IgD-negative memory B cell (primary cell): ENCODE measurements at regions not wholly inside any gene's neighbourhood (a gene's known extent, or its start where the extent isn't known, plus 50 kb on each side); places are given as distances from the start of the nearest gene placed in this dataset.
A peak's percentile ranks its signal among the peaks of the same experiment; 100 is the strongest.

Source experiments
- H3K27ac Mint-ChIP-seq, 3 donors: one replicate each; pipeline ENCODE4 v1.8.0; 2020 to 2022; ENCODE audit warnings: mild to moderate bottlenecking in 3 of 3, mixed read lengths in 3 of 3, moderate library complexity in 1 of 3
- H3K27me3 Mint-ChIP-seq: one replicate; pipeline ENCODE4 v1.8.0; 2021; ENCODE audit warnings: mixed read lengths
- H3K36me3 Mint-ChIP-seq: one replicate; pipeline ENCODE4 v1.8.0; 2020; ENCODE audit warnings: mild to moderate bottlenecking, mixed read lengths
- H3K4me1 Mint-ChIP-seq, 3 donors: one replicate each; pipeline ENCODE4 v1.8.0; 2020 to 2022; ENCODE audit warnings: mixed read lengths in 3 of 3, mild to moderate bottlenecking in 1 of 3
- H3K4me3 Mint-ChIP-seq, 4 donors: one replicate each; pipeline ENCODE4 v1.8.0; 2020 to 2022; ENCODE audit warnings: mild to moderate bottlenecking in 4 of 4, mixed read lengths in 4 of 4, moderate library complexity in 3 of 4
- H3K9me3 Mint-ChIP-seq, 3 donors: one replicate each; pipeline ENCODE4 v1.8.0; 2020 to 2021; ENCODE audit warnings: mixed read lengths in 3 of 3, mild to moderate bottlenecking in 1 of 3

DNA sequence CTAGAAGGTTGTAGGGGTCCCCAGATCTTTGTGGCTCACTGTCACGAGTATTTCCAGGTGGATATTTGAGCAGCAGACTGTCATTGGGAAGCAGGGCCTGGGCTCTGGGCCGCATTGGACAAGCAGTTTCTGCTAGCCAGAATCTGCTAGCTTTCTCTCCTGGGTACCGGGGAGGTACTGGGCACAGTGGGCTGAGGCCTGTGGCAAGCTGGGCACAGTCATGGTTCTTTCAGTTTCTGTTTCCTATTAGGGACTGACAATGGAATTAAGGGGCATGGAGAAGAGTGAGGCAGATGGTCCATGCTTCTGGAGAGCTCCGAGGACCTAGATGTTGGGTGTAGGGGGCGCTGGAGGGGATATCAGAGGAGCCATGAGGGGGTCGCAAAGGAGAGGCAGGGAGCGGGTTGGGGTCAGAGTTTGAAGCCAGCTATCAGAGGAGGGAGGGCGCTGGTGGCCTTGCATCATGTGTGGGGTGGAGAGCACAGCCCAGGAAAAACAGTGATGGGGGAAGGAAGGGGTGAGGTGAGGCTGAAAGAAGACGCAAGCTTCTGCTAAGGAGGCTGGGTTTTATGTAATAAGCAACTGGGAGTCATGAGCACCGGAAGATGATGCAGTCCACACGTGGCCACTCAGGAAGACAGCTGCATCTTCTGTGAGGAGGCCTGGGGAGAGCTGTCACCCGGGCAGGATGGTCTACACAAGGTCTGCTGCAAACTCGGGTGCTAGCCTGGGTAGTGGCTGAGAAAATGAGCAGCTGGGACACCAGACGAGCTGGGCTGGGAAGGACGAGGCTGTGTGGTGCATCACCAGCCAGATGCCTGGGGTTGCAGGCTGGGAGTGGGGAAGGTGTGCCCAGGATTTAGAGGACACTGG is 72.7 kb downstream of the IER5 start:
- peaks cover 0 to 12% (median 6%) of the 10 kb centered on the region in 3 donors for H3K4me1 Mint-ChIP-seq
- peaks cover 4 to 19% (median 13%) of the 10 kb centered on the region in 3 donors for H3K9me3 Mint-ChIP-seq
- peak overlapping the region in 2 of 3 donors; percentile 32 to 46 for H3K27ac Mint-ChIP-seq
- peak overlapping the region in 1 of 4 donors; percentile 50 for H3K4me3 Mint-ChIP-seq
- no peaks in the 10 kb centered on the region for H3K36me3 Mint-ChIP-seq
- H3K27me3 Mint-ChIP-seq: peaks cover 2% of the 10 kb centered on the region

DNA sequence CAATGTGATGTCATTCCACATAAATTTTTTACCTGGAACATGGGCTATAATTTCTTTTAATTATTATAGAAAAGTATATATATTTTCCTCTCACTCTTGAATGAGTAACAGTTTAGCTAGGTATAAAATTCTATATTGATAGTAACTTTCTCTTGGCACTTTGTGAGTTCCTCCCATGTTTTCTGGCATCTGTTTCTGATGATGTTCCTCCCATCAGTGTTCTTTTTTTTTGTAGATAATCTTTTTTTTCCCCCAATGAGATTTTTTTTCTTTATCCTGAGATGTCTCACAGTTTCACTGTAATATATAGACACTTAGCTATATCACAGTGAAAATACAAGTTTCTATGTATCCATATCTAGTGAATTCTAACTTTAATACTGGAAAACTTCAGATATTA is 75.2 kb downstream of the IER5 start:
- Mint-ChIP-seq H3K4me3 (no peak overlapping the region), H3K4me1 (peaks cover 0 to 15% (median 9%) of the 10 kb centered on the region in 3 donors), H3K27me3 (no peaks in the 10 kb centered on the region), H3K9me3 (peaks cover 4 to 19% (median 13%) of the 10 kb centered on the region in 3 donors), H3K27ac (no peak overlapping the region), H3K36me3 (no peaks in the 10 kb centered on the region)

- H3K4me3 Mint-ChIP-seq: no peak overlapping the region
- H3K27ac Mint-ChIP-seq: no peak overlapping the region
- H3K36me3 Mint-ChIP-seq: no peaks in the 10 kb centered on the region
- no peaks in the 10 kb centered on the region for H3K27me3 Mint-ChIP-seq
- peaks cover 4 to 19% (median 13%) of the 10 kb centered on the region in 3 donors for H3K9me3 Mint-ChIP-seq
- H3K4me1 Mint-ChIP-seq: peaks cover 0 to 4% (median 3%) of the 10 kb centered on the region in 3 donors
Measured at GRCh38 chr1:181166377-181167196, 78.1 kb downstream of the IER5 start.

DNA sequence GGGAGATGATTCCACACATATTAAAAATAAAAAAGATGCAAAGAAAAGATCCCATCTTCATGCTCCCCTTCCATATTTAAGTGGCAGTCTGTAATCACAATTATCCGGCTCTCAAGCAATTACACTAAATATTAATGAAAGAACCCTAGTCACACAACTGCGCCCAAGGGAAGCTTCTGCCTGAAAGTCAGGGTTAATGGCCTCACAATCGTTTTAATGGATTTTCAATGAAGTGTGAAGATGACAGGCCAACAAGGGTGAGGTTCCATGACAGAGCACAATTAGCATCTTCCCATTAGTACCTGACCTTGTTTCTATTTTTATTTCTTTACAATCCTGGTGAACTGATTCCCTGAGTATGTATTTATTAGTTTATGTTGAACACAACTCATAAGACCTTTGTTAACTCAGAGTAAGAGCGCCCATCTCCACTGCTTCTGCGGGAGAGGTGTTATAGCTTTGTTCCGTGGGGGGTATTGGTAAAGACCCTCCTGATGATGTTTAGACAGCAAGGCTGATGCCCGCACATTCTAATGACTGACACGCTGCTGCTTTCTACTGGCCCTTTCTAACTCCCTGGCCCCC is 80.9 kb downstream of the IER5 start:
- no peak overlapping the region for H3K27ac Mint-ChIP-seq
- peaks cover 2 to 11% (median 3%) of the 10 kb centered on the region in 3 donors for H3K9me3 Mint-ChIP-seq
- no peak overlapping the region for H3K4me3 Mint-ChIP-seq
- H3K27me3 Mint-ChIP-seq: peaks cover 3% of the 10 kb centered on the region
- H3K4me1 Mint-ChIP-seq: peaks cover 0 to 4% (median 3%) of the 10 kb centered on the region in 3 donors
- H3K36me3 Mint-ChIP-seq: peaks cover 2% of the 10 kb centered on the region

DNA sequence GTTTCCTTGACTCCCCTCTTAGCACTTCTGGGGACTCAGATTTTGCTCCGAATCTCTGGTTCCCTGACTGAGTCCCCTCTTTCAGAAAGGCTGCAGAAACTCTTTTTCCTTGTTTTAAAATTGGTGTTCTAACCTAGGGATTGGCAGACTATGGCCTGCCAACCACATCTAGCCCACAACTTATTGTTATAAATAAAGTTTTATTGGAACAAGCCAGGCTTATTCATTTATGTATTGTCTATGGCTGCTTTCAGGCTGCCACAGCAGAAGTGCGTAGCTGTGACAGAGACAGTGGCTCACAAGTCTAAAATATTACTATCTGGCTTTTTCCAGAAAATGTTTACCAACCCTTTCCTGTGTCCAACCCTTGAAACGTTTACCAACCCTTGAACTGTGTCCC is 81.7 kb downstream of the IER5 start:
- peaks cover 2% of the 10 kb centered on the region for H3K36me3 Mint-ChIP-seq
- H3K4me1 Mint-ChIP-seq: peaks cover 0 to 4% (median 3%) of the 10 kb centered on the region in 3 donors
- H3K27me3 Mint-ChIP-seq: peaks cover 3% of the 10 kb centered on the region
- no peak overlapping the region for H3K4me3 Mint-ChIP-seq
- H3K27ac Mint-ChIP-seq: no peak overlapping the region
- H3K9me3 Mint-ChIP-seq: peaks cover 1 to 7% (median 2%) of the 10 kb centered on the region in 3 donors

DNA sequence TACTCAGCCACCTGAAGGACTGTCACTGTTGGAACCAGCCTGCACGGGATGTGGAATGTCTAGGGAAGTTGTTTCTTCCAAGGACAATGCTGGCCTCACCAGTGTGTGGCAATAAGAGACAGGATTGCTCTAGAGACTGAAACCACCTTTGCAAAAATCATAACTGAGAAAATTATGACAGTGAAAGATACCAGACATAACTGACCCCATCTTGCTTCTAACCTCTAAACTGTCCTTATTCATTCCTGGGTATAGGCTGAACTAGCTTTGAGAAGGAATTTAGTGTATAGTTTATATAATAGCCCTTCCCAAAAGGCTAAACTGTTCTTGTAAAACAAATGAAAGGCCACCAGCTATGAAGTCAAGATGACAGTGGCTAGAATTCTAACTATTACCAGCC is 83.6 kb downstream of the IER5 start:
- peaks cover 8% of the 10 kb centered on the region for H3K27me3 Mint-ChIP-seq
- peaks cover 2% of the 10 kb centered on the region for H3K36me3 Mint-ChIP-seq
- H3K9me3 Mint-ChIP-seq: peaks cover 0 to 7% (median 1%) of the 10 kb centered on the region in 3 donors
- H3K4me1 Mint-ChIP-seq: no peaks in the 10 kb centered on the region
- no peak overlapping the region for H3K4me3 Mint-ChIP-seq
- H3K27ac Mint-ChIP-seq: no peak overlapping the region

GRCh38 chr1:181173761-181174447 is 85.4 kb downstream of the IER5 start:
- Mint-ChIP-seq H3K27ac (no peak overlapping the region), H3K27me3 (peaks cover 8% of the 10 kb centered on the region)

GRCh38 chr1:181174861-181175260 is 86.4 kb downstream of the IER5 start:
- Mint-ChIP-seq H3K27ac (no peak overlapping the region), H3K36me3 (peaks cover 2% of the 10 kb centered on the region), H3K4me3 (no peak overlapping the region), H3K9me3 (peaks cover 0 to 7% (median 1%) of the 10 kb centered on the region in 3 donors), H3K4me1 (peaks cover 0 to 2% (median 0%) of the 10 kb centered on the region in 3 donors), H3K27me3 (peaks cover 9% of the 10 kb centered on the region)

More at GRCh38 chr1:181173761-181174447, 85.4 kb downstream of the IER5 start:
- H3K9me3 Mint-ChIP-seq: peaks cover 0 to 7% (median 1%) of the 10 kb centered on the region in 3 donors
- H3K36me3 Mint-ChIP-seq: peaks cover 2% of the 10 kb centered on the region
- H3K4me3 Mint-ChIP-seq: peak overlapping the region in 1 of 4 donors; percentile 3
- H3K4me1 Mint-ChIP-seq: no peaks in the 10 kb centered on the region

DNA sequence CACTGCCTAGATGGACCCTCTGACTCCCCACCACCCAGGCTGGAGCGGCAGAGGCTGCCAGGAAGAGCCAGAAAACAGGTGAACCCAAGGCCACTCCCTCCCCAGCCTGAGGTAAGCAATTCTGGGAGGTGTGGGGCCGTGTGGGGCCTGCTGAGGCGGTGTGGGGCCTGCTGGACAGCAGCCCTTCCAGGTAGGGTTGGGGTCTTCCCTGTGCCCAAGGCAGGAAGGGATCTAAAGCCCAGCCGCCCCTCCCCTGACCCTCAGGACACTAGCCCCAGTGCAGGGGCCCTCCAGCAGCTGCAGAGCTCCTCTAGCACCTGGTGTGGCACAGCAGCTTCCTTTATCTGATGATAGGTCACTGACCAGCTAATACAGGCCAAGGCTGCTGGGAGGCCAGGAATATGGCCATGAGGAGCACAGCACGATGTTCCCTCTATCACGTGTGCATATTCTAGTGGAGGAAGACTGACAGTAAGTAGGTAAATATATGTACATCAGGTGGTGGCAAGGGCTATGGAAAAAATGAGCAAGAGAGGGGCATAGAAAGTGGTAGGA is 86.9 kb downstream of the IER5 start:
- H3K9me3 Mint-ChIP-seq: peaks cover 0 to 7% (median 1%) of the 10 kb centered on the region in 3 donors
- H3K27ac Mint-ChIP-seq: no peak overlapping the region
- H3K27me3 Mint-ChIP-seq: peaks cover 12% of the 10 kb centered on the region
- H3K4me3 Mint-ChIP-seq: no peak overlapping the region
- peaks cover 2% of the 10 kb centered on the region for H3K36me3 Mint-ChIP-seq
- peaks cover 0 to 2% (median 0%) of the 10 kb centered on the region in 3 donors for H3K4me1 Mint-ChIP-seq

- no peak overlapping the region for H3K4me3 Mint-ChIP-seq
- H3K36me3 Mint-ChIP-seq: peaks cover 2% of the 10 kb centered on the region
- no peak overlapping the region for H3K27ac Mint-ChIP-seq
- H3K9me3 Mint-ChIP-seq: peaks cover 0 to 7% (median 1%) of the 10 kb centered on the region in 3 donors
- peaks cover 0 to 2% (median 0%) of the 10 kb centered on the region in 3 donors for H3K4me1 Mint-ChIP-seq
- peaks cover 12% of the 10 kb centered on the region for H3K27me3 Mint-ChIP-seq
Measured at GRCh38 chr1:181175955-181176354, 87.5 kb downstream of the IER5 start.

GRCh38 chr1:181178241-181178879 is 89.9 kb downstream of the IER5 start:
- no peak overlapping the region for H3K4me3 Mint-ChIP-seq
- no peak overlapping the region for H3K27ac Mint-ChIP-seq
- H3K9me3 Mint-ChIP-seq: peaks cover 0 to under 1% (median 0%) of the 10 kb centered on the region in 3 donors
- H3K36me3 Mint-ChIP-seq: peaks cover 2% of the 10 kb centered on the region
- peaks cover 13% of the 10 kb centered on the region for H3K27me3 Mint-ChIP-seq
- peaks cover 0 to 2% (median 0%) of the 10 kb centered on the region in 3 donors for H3K4me1 Mint-ChIP-seq

DNA sequence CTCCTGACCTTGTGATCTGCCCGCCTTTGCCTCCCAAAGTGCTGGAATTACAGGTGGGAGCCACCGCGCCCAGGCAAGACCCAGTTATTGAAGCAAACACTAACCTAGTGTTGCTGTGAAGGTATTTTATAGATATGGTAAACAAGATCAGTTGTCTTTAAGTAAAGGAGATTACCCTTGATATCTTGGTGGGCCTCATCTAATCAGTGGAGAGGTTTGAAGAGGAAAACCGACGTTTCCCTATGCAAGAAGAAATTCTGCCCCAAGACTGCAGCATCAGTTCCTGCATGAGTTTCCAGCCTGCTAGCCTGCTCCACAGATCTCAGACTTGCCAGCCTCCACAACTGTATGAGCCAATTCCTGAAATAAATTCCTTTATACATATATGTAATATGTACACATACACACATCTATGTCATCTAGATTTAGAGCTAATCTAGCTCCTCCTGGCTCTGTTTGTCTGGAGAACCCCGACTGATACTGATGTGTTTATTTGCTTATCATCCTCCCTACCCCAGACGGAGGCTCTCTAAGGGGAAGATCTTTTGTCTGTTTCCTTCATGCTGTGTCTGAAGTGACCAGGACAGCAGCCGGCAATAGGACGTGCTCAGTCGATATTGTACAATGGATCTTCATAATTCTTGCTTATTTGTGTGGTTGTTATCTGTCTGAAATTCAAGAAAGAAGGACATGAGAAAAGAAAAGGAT is 90.9 kb downstream of the IER5 start:
- H3K27ac Mint-ChIP-seq: no peak overlapping the region
- H3K27me3 Mint-ChIP-seq: peaks cover 14% of the 10 kb centered on the region
- H3K9me3 Mint-ChIP-seq: no peaks in the 10 kb centered on the region
- no peak overlapping the region for H3K4me3 Mint-ChIP-seq
- H3K4me1 Mint-ChIP-seq: peaks cover 0 to 2% (median 0%) of the 10 kb centered on the region in 3 donors
- no peaks in the 10 kb centered on the region for H3K36me3 Mint-ChIP-seq

DNA sequence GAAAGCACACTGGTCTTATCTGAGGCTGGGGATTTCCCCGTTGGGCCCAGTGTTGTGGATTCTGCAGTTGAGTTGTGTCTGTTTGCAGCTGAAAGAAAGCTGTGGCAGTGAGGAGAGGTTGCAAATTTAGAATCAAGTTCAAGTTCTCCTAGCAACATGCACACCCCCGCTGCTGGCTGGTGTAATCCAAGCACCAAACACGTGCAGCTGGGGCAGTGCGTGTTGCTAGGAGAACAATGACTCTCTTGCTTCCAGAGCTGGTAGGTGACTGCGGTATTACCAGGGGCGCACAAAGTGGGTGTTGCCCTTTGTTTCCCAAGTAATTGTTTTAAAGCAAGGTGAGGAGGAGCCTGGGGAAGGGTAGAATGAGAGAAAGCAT is 91.5 kb downstream of the IER5 start:
- no peaks in the 10 kb centered on the region for H3K36me3 Mint-ChIP-seq
- peaks cover 14% of the 10 kb centered on the region for H3K27me3 Mint-ChIP-seq
- H3K4me3 Mint-ChIP-seq: no peak overlapping the region
- no peak overlapping the region for H3K27ac Mint-ChIP-seq
- no peaks in the 10 kb centered on the region for H3K9me3 Mint-ChIP-seq
- H3K4me1 Mint-ChIP-seq: peaks cover 0 to 2% (median 0%) of the 10 kb centered on the region in 3 donors
